ENCODE measurements at regions not wholly inside any gene's neighbourhood (a gene's known extent, or its start where the extent isn't known, plus 50 kb on each side); places are given as distances from the start of the nearest gene placed in this dataset.

DNA sequence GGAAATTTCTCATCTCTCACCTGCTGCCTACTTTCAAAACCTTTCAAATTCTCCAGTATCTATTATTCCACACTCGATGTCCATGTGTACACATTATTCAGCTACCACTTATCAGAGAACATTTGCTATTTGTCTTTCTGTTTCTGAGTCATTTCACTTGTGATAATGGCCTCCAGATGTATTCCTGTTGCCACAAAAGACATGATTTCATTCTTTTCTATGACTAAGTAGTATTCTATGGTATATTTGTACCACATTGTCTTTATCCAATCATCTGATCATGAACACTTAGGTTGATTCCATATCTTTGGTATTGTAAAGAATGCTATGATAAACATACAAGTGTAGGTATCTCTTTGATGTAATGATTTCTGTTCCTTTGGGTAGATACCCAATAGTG, 310.1 kb upstream of the SPOCK3 start:
- TF ChIP-seq CTCF (IDR thresholded peaks at IDR 0.05), result no peak
- no peak for TF ChIP-seq POLR2A (IDR thresholded peaks at IDR 0.05)
- TF ChIP-seq POLR2AphosphoS5 (IDR thresholded peaks at IDR 0.05), result no peak
- no peak for TF ChIP-seq EP300 (IDR thresholded peaks at IDR 0.05; ENCODE audit: low read depth)
- no peaks in the 10 kb centered on the region for H3K4me1 ChIP-seq
- in situ Hi-C loops (cut with MboI; ENCODE audit: low pct_ligation_motif_present in 1 of 4, low pct_unique_long_range_greater_than_20kb in 1 of 4, low sequenced_read_pairs in 3 of 4), result no loop called here
- intact Hi-C loops (cut with DNase I; ENCODE audit: low total_unique reads), result no loop called here
- H3K4me3 ChIP-seq, result no peak overlapping the region
- no peaks in the 10 kb centered on the region for H3K27me3 ChIP-seq
- 72 to 100% methylated on average over 1 of the region's 1 CpG for WGBS, 2 donors (ENCODE audit: low coverage in 1 of 2)
- H3K9me3 ChIP-seq, result no peaks in the 10 kb centered on the region
- H3K36me3 ChIP-seq, result no peaks in the 10 kb centered on the region
- no peak overlapping the region for H3K27ac ChIP-seq
- DNase-seq, result no peak

GRCh38 chr4:167550021-167550420, 315.7 kb upstream of the SPOCK3 start:
- H3K27me3 ChIP-seq, result no peaks in the 10 kb centered on the region
- in situ Hi-C loops (cut with MboI; ENCODE audit: low pct_ligation_motif_present in 1 of 4, low pct_unique_long_range_greater_than_20kb in 1 of 4, low sequenced_read_pairs in 3 of 4) (no loop called here), intact Hi-C loops (cut with DNase I; ENCODE audit: low total_unique reads) (no loop called here)
- H3K36me3 ChIP-seq, result no peaks in the 10 kb centered on the region
- no peak overlapping the region for H3K4me3 ChIP-seq
- TF ChIP-seq POLR2A (IDR thresholded peaks at IDR 0.05) (no peak), EP300 (IDR thresholded peaks at IDR 0.05; ENCODE audit: low read depth) (no peak), CTCF (IDR thresholded peaks at IDR 0.05) (no peak), POLR2AphosphoS5 (IDR thresholded peaks at IDR 0.05) (no peak)
- H3K4me1 ChIP-seq, result no peaks in the 10 kb centered on the region
- WGBS, 2 donors (ENCODE audit: low coverage in 1 of 2), result 65 to 73% methylated on average over 5 of the region's 5 CpGs
- no peak for DNase-seq
- H3K9me3 ChIP-seq, result no peaks in the 10 kb centered on the region
- no peak overlapping the region for H3K27ac ChIP-seq

GRCh38 chr4:167555338-167556022, 321.2 kb upstream of the SPOCK3 start:
- Histone ChIP-seq H3K9me3 (peaks cover 0 to 4% of the 10 kb centered on the region in 2 donors), H3K27ac (no peak overlapping the region), H3K4me3 (no peak overlapping the region), H3K27me3 (no peaks in the 10 kb centered on the region), H3K36me3 (no peaks in the 10 kb centered on the region), H3K4me1 (no peaks in the 10 kb centered on the region)
- 76 to 82% methylated on average over 3 of the region's 3 CpGs for WGBS, 2 donors (ENCODE audit: low coverage in 1 of 2)
- intact Hi-C loops (cut with DNase I; ENCODE audit: low total_unique reads) (no loop called here), in situ Hi-C loops (cut with MboI; ENCODE audit: low pct_ligation_motif_present in 1 of 4, low pct_unique_long_range_greater_than_20kb in 1 of 4, low sequenced_read_pairs in 3 of 4) (no loop called here)
- no peak for DNase-seq
- no peak for TF ChIP-seq POLR2AphosphoS5 (IDR thresholded peaks at IDR 0.05)
- no peak for TF ChIP-seq EP300 (IDR thresholded peaks at IDR 0.05; ENCODE audit: low read depth)
- TF ChIP-seq CTCF (IDR thresholded peaks at IDR 0.05), result no peak
- no peak for TF ChIP-seq POLR2A (IDR thresholded peaks at IDR 0.05)

GRCh38 chr4:167578906-167579305, 344.6 kb upstream of the SPOCK3 start:
- Histone ChIP-seq H3K4me3 (no peak overlapping the region), H3K9me3 (no peaks in the 10 kb centered on the region), H3K27me3 (no peaks in the 10 kb centered on the region), H3K27ac (no peak overlapping the region), H3K36me3 (no peaks in the 10 kb centered on the region), H3K4me1 (no peaks in the 10 kb centered on the region)
- TF ChIP-seq EP300 (IDR thresholded peaks at IDR 0.05; ENCODE audit: low read depth) (no peak), POLR2AphosphoS5 (IDR thresholded peaks at IDR 0.05) (no peak), CTCF (IDR thresholded peaks at IDR 0.05) (no peak)
- WGBS, 2 donors (ENCODE audit: low coverage in 1 of 2), result 31 to 33% methylated on average over 2 of the region's 2 CpGs
- intact Hi-C loops (cut with DNase I; ENCODE audit: low total_unique reads) (no loop called here), in situ Hi-C loops (cut with MboI; ENCODE audit: low pct_ligation_motif_present in 1 of 4, low pct_unique_long_range_greater_than_20kb in 1 of 4, low sequenced_read_pairs in 3 of 4) (no loop called here)
- no peak for DNase-seq

Data from transverse colon (tissue), 4 donors.